ENCODE measurements at regions not wholly inside any gene's neighbourhood (a gene's known extent, or its start where the extent isn't known, plus 50 kb on each side); places are given as distances from the start of the nearest gene placed in this dataset.

GRCh38 chr9:88745276-88746001 lies 210.5 kb downstream of the NXNL2 start (continued):
- TF ChIP-seq CTCF (conservative IDR thresholded peaks at IDR 0.05; ENCODE audit: low read depth, low read length), result no peak

Data from IMR-90 (cell line).